Body of pancreas (tissue), 4 donors: ENCODE measurements at regions not wholly inside any gene's neighbourhood (a gene's known extent, or its start where the extent isn't known, plus 50 kb on each side); places are given as distances from the start of the nearest gene placed in this dataset.

Experiments
- CTCF ChIP-seq, 7 experiments: fragments of 450-650 bp in 4 of 7; fragments of 200-600 bp in 3 of 7; sonication (generic) in 3 of 7; IDR thresholded peaks; one replicate each; pipeline ENCODE4 v1.5.1; 2016 to 2019; ENCODE audit warnings: antibody characterized with exemption in 7 of 7
- POLR2A ChIP-seq, 3 donors: fragments of 450-650 bp; IDR thresholded peaks; one replicate each; pipeline ENCODE4 v1.6.1; 2016; ENCODE audit warnings: antibody characterized with exemption in 3 of 3, mild to moderate bottlenecking in 2 of 3

- TF ChIP-seq CTCF (IDR thresholded peaks at IDR 0.05) = no peak
- no peak for TF ChIP-seq POLR2A (IDR thresholded peaks at IDR 0.05)
Measured at GRCh38 chr14:26252176-26252575, 345.7 kb downstream of the NOVA1 start.
